Glutamatergic neuron (in vitro differentiated cells): ENCODE measurements at regions not wholly inside any gene's neighbourhood (a gene's known extent, or its start where the extent isn't known, plus 50 kb on each side); places are given as distances from the start of the nearest gene placed in this dataset.
"Not testable (repeated sequence)": the region's sequence is repeated elsewhere in the genome, so short reads cannot be mapped to it uniquely, and the experiment has no call there.

Experiments
- DNase-seq: peaks from one replicate; pipeline ENCODE4 v3.0.0; 2022
- H3K27ac Mint-ChIP-seq: one replicate; pipeline ENCODE4 v1.8.0; 2020; ENCODE audit warnings: mild to moderate bottlenecking, mixed read lengths, inconsistent platforms; ENCODE audit not compliant: unreplicated experiment
- H3K27me3 Mint-ChIP-seq: one replicate; pipeline ENCODE4 v1.8.0; 2020; ENCODE audit warnings: mild to moderate bottlenecking, moderate library complexity, mixed read lengths, inconsistent platforms; ENCODE audit not compliant: unreplicated experiment
- H3K36me3 Mint-ChIP-seq: one replicate; pipeline ENCODE4 v1.8.0; 2020; ENCODE audit warnings: mild to moderate bottlenecking, mixed read lengths, inconsistent platforms; ENCODE audit not compliant: unreplicated experiment
- H3K4me1 Mint-ChIP-seq: one replicate; pipeline ENCODE4 v1.8.0; 2020; ENCODE audit warnings: mild to moderate bottlenecking, low read depth, mixed read lengths, inconsistent platforms; ENCODE audit not compliant: unreplicated experiment
- H3K4me3 Mint-ChIP-seq: one replicate; pipeline ENCODE4 v1.8.0; 2020; ENCODE audit warnings: mild to moderate bottlenecking, mixed read lengths, inconsistent platforms; ENCODE audit not compliant: unreplicated experiment
- H3K9me3 Mint-ChIP-seq: one replicate; pipeline ENCODE4 v1.8.0; 2020; ENCODE audit warnings: mild to moderate bottlenecking, moderate library complexity, mixed read lengths, inconsistent platforms; ENCODE audit not compliant: unreplicated experiment
- CTCF ChIP-seq: fragments of 200-600 bp; sonication (generic); IDR thresholded peaks from one replicate; pipeline ENCODE4 v1.5.0; 2021; ENCODE audit not compliant: partially characterized antibody, unreplicated experiment

- no peak for TF ChIP-seq CTCF
- no peaks in the 10 kb centered on the region for H3K36me3 Mint-ChIP-seq
- DNase-seq = no peak
Observed at GRCh38 chrX:40807384-40807783, 72.0 kb upstream of the MED14 start.

GRCh38 chrX:40808203-40808602 lies 72.9 kb upstream of the MED14 start:
- Mint-ChIP-seq H3K4me3 (no peak overlapping the region), H3K9me3 (peaks cover 3% of the 10 kb centered on the region), H3K36me3 (no peaks in the 10 kb centered on the region), H3K4me1 (no peaks in the 10 kb centered on the region), H3K27me3 (no peaks in the 10 kb centered on the region), H3K27ac (no peak overlapping the region)
- DNase-seq = no peak
- no peak for TF ChIP-seq CTCF

More at GRCh38 chrX:40807384-40807783, 72.0 kb upstream of the MED14 start:
- H3K27ac Mint-ChIP-seq = no peak overlapping the region
- peaks cover 3% of the 10 kb centered on the region for H3K9me3 Mint-ChIP-seq
- H3K4me3 Mint-ChIP-seq = no peak overlapping the region
- no peaks in the 10 kb centered on the region for H3K4me1 Mint-ChIP-seq
- H3K27me3 Mint-ChIP-seq = no peaks in the 10 kb centered on the region

- no peak for DNase-seq
- TF ChIP-seq CTCF = no peak
- no peak overlapping the region for H3K27ac Mint-ChIP-seq
- H3K4me1 Mint-ChIP-seq = no peaks in the 10 kb centered on the region
- no peaks in the 10 kb centered on the region for H3K36me3 Mint-ChIP-seq
- no peak overlapping the region for H3K4me3 Mint-ChIP-seq
- H3K9me3 Mint-ChIP-seq = peaks cover 3% of the 10 kb centered on the region
- no peaks in the 10 kb centered on the region for H3K27me3 Mint-ChIP-seq
Observed at GRCh38 chrX:40809210-40809609, 73.9 kb upstream of the MED14 start.

- not testable (repeated sequence) for H3K4me3 Mint-ChIP-seq, H3K9me3 Mint-ChIP-seq, DNase-seq, H3K36me3 Mint-ChIP-seq, H3K27ac Mint-ChIP-seq, H3K27me3 Mint-ChIP-seq, H3K4me1 Mint-ChIP-seq
Observed at GRCh38 chrX:40815045-40815444, 79.7 kb upstream of the MED14 start.

GRCh38 chrX:40816906-40817305 lies 81.6 kb upstream of the MED14 start:
- TF ChIP-seq CTCF = no peak
- Mint-ChIP-seq H3K27me3 (no peaks in the 10 kb centered on the region), H3K36me3 (no peaks in the 10 kb centered on the region), H3K9me3 (no peaks in the 10 kb centered on the region), H3K4me1 (no peaks in the 10 kb centered on the region), H3K4me3 (no peak overlapping the region), H3K27ac (no peak overlapping the region)
- DNase-seq = no peak

GRCh38 chrX:40818236-40818635 lies 82.9 kb upstream of the MED14 start:
- Mint-ChIP-seq H3K4me3 (no peak overlapping the region), H3K27me3 (no peaks in the 10 kb centered on the region), H3K4me1 (no peaks in the 10 kb centered on the region), H3K27ac (no peak overlapping the region), H3K36me3 (no peaks in the 10 kb centered on the region), H3K9me3 (no peaks in the 10 kb centered on the region)
- no peak for DNase-seq
- TF ChIP-seq CTCF = no peak
